Adrenal gland (tissue), 9 donors: ENCODE measurements at regions not wholly inside any gene's neighbourhood (a gene's known extent, or its start where the extent isn't known, plus 50 kb on each side); places are given as distances from the start of the nearest gene placed in this dataset.
"Not testable (repeated sequence)": the region's sequence is repeated elsewhere in the genome, so short reads cannot be mapped to it uniquely, and the experiment has no call there.

ENCODE experiments used
- DNase-seq, 7 donors: peaks; one replicate each; pipeline ENCODE4 v3.0.0-alpha.2; 2019 to 2020
- H3K27ac ChIP-seq, 5 donors: fragments of 200-600 bp; sonication (generic) in 4 of 5; 1 replicate in 3 of 5; 2 replicates in 2 of 5; pipeline versions ENCODE4 v1.5.1 to v1.8.0; 2016 to 2020; ENCODE audit warnings: mild to moderate bottlenecking in 1 of 5
- H3K27me3 ChIP-seq: fragments of 200-600 bp; 2 replicates; pipeline ENCODE4 v1.8.0; 2021
- H3K36me3 ChIP-seq, 2 donors: fragments of 200-600 bp; replicated peaks in 1 of 2; 1 replicate in 1 of 2; 2 replicates in 1 of 2; pipeline versions ENCODE4 v1.5.1 to v1.8.0; 2018 to 2022
- H3K4me1 ChIP-seq, 2 donors: fragments of 200-600 bp; replicated peaks in 1 of 2; 1 replicate in 1 of 2; 2 replicates in 1 of 2; pipeline versions ENCODE4 v1.5.1 to v1.8.0; 2018 to 2021
- H3K4me3 ChIP-seq, 4 donors: fragments of 200-600 bp; sonication (generic) in 3 of 4; one replicate each; pipeline ENCODE4 v1.5.1; 2016 to 2018
- H3K9me3 ChIP-seq, 3 donors: fragments of 200-600 bp; sonication (generic) in 1 of 3; replicated peaks in 1 of 3; 1 replicate in 2 of 3; 2 replicates in 1 of 3; pipeline versions ENCODE4 v1.5.1 to v1.8.0; 2016 to 2021
- POLR2A ChIP-seq, 2 donors: fragments of 450-650 bp; IDR thresholded peaks; one replicate each; pipeline ENCODE4 v1.6.1; 2017; ENCODE audit warnings: antibody characterized with exemption in 2 of 2, mild to moderate bottlenecking in 2 of 2, moderate library complexity in 1 of 2
- WGBS, 4 donors: extraction: QIAGEN DNeasy Blood & Tissue Kit in 2 of 4; methylation state at CpG; one replicate each; pipeline versions ENCODE4 v1.1.5 to v1.1.7; 2013 to 2017; 5-methylcytosine and 5-hydroxymethylcytosine counted together
- intact Hi-C, 2 donors: fragments of 100-400 bp; cut with DNase I; formaldehyde crosslinking; loops; one replicate each; pipeline versions ENCODE4 v1.14.1 to v1.15.0; 2022 to 2023
- TF ChIP-seq, protein P1 (sequence below), 6 experiments: fragments of 450-650 bp in 4 of 6; fragments of 200-600 bp in 2 of 6; sonication (generic) in 1 of 6; IDR thresholded peaks; 1 replicate in 5 of 6; 2 replicates in 1 of 6; pipeline versions ENCODE4 v1.5.1 to v1.8.0; 2016 to 2021; ENCODE audit warnings: antibody characterized with exemption in 6 of 6, mild to moderate bottlenecking in 2 of 6, moderate library complexity in 1 of 6
- donor health status: healthy with polysubstance abuse.
- donor health status: Bipolar disorder and iron deficiency.
- donor health status: DM: yes; HTN: yes; CAD: no.
- donor health status: DM: no; HTN: no; CAD: no.
- donor health status: DM: no; HTN: no; CAD: no.

DNA sequence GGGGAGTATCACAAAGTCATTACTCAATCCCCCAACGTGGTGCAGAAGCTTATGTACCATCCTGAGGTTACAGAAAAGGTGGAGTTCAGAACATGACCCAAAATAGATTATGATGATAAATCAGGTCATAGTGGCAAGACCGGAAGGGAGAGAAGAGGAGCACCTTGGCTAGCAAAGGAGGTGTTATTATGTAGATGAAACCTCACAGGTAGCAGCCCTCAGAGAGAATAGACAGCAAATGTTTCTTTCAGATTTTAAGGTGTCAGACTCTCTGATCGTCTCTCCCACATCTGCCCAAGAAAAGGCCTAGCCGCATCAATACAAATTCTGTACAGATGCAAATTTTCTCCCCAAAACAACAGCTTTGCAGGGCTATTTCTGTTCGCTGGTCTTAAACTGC is 88.3 kb upstream of the SEMA3D start:
- DNase-seq = no peak
- TF ChIP-seq POLR2A (IDR thresholded peaks at IDR 0.05) = no peak
- TF ChIP-seq, protein P1, sequence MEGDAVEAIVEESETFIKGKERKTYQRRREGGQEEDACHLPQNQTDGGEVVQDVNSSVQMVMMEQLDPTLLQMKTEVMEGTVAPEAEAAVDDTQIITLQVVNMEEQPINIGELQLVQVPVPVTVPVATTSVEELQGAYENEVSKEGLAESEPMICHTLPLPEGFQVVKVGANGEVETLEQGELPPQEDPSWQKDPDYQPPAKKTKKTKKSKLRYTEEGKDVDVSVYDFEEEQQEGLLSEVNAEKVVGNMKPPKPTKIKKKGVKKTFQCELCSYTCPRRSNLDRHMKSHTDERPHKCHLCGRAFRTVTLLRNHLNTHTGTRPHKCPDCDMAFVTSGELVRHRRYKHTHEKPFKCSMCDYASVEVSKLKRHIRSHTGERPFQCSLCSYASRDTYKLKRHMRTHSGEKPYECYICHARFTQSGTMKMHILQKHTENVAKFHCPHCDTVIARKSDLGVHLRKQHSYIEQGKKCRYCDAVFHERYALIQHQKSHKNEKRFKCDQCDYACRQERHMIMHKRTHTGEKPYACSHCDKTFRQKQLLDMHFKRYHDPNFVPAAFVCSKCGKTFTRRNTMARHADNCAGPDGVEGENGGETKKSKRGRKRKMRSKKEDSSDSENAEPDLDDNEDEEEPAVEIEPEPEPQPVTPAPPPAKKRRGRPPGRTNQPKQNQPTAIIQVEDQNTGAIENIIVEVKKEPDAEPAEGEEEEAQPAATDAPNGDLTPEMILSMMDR (IDR thresholded peaks at IDR 0.05) = no peak
- Histone ChIP-seq H3K9me3 (no peaks in the 10 kb centered on the region), H3K4me1 (no peaks in the 10 kb centered on the region), H3K27me3 (no peaks in the 10 kb centered on the region), H3K4me3 (no peak overlapping the region), H3K27ac (no peak overlapping the region), H3K36me3 (no peaks in the 10 kb centered on the region)
- intact Hi-C loops = no loop called here
- 70 to 75% (median 74%) methylated on average over 5 of the region's 5 CpGs for WGBS, 4 donors

DNA sequence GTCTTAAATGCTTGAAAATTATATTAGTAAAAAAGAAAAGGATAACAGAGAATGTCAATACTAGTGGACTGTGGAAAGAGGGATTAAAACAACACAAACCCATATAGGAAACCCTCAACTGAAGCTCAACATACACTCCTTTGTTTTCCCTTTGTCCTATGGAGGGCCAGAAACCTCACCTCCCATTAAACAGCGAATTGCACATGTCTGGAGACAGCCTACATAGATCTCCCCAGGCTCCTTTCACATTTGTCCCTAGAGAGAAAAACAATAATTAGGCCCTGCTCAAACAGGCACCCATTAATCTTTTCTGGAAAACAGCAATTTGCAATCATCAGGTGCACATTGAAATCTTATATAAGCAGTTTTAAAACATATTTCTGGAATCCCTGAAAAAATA is 87.6 kb upstream of the SEMA3D start:
- DNase-seq = no peak
- WGBS, 4 donors = 43 to 70% (median 64%) methylated on average over 1 of the region's 1 CpG
- Histone ChIP-seq H3K4me3 (no peak overlapping the region), H3K27me3 (no peaks in the 10 kb centered on the region), H3K4me1 (no peaks in the 10 kb centered on the region), H3K27ac (no peak overlapping the region), H3K36me3 (no peaks in the 10 kb centered on the region), H3K9me3 (no peaks in the 10 kb centered on the region)
- TF ChIP-seq POLR2A (IDR thresholded peaks at IDR 0.05) = no peak
- TF ChIP-seq, protein P1 (IDR thresholded peaks at IDR 0.05) = no peak
- intact Hi-C loops = no loop called here

DNA sequence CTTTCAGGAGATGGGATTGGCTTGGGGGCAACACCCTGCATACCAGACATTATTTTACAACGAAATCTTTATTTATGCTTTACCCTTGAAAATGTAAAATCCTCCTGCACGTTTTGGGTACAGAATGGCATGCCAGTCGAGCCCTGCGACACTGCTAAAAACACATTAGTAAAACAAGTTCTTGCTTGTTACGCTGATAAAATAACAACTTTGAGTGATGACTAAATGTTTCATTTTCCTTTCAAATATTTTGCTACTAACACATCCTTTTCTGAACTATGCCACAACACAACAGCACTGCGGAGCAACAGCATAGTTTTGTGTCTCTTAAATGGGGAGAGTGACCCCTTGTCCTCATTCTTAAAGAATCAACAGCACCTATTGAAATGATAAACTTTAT is 76.0 kb upstream of the SEMA3D start:
- intact Hi-C loops = no loop called here
- no peaks in the 10 kb centered on the region for H3K27me3 ChIP-seq
- DNase-seq = no peak
- no peaks in the 10 kb centered on the region for H3K9me3 ChIP-seq
- H3K4me3 ChIP-seq = no peak overlapping the region
- TF ChIP-seq, protein P1 (IDR thresholded peaks at IDR 0.05) = no peak
- no peak overlapping the region for H3K27ac ChIP-seq
- H3K4me1 ChIP-seq = no peaks in the 10 kb centered on the region
- H3K36me3 ChIP-seq = no peaks in the 10 kb centered on the region
- 51 to 60% (median 52%) methylated on average over 6 of the region's 6 CpGs for WGBS, 4 donors

DNA sequence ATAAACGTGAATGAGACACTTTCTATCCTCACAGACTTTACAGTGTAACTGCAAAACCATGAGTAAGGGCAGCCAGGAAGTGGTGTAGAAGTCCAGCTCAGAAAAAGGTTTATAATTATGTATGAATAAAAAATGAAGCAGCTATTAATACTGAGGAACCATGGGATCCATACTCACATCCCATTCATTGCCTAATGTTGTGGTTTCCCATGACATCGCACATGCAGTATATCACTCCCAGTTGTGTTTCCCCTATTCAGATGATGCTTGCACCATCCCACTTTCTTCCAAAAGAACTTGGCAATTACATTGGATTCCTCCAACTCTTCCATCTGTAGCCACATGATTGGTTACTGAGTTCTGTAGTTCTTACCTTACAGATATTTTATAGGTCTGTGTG is 74.5 kb upstream of the SEMA3D start:
- no peak for DNase-seq
- intact Hi-C loops = no loop called here
- no peaks in the 10 kb centered on the region for H3K9me3 ChIP-seq
- H3K36me3 ChIP-seq = no peaks in the 10 kb centered on the region
- H3K27ac ChIP-seq = no peak overlapping the region
- TF ChIP-seq, protein P1 (IDR thresholded peaks at IDR 0.05) = no peak
- no peak for TF ChIP-seq POLR2A (IDR thresholded peaks at IDR 0.05)
- 55 to 71% (median 70%) methylated on average over 2 of the region's 2 CpGs for WGBS, 4 donors
- H3K4me3 ChIP-seq = no peak overlapping the region
- H3K27me3 ChIP-seq = no peaks in the 10 kb centered on the region
- no peaks in the 10 kb centered on the region for H3K4me1 ChIP-seq

DNA sequence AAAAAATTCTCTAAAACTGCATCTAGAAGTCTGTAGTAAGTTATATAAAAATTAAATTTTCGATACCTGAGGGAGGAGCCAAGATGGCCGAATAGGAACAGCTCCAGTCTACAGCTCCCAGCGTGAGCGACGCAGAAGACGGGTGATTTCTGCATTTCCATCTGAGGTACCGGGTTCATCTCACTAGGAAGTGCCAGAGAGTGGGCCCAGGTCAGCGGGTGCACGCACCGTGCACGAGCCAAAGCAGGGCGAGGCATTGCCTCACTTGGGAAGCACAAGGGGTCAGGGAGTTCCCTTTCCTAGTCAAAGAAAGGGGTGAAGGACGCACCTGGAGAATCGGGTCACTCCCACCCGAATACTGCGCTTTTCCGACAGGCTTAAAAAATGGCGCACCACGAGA is 62.9 kb upstream of the SEMA3D start:
- intact Hi-C loops = not testable (repeated sequence)

More for the DNA sequence above, 62.9 kb upstream of the SEMA3D start:
- H3K27me3 ChIP-seq, DNase-seq, H3K36me3 ChIP-seq, H3K4me1 ChIP-seq, H3K27ac ChIP-seq, H3K4me3 ChIP-seq, H3K9me3 ChIP-seq: not testable (repeated sequence)
- 90 to 96% (median 93%) methylated on average over 15 to 19 of the region's 19 CpGs for WGBS, 4 donors
